ENCODE measurements at regions not wholly inside any gene's neighbourhood (a gene's known extent, or its start where the extent isn't known, plus 50 kb on each side); places are given as distances from the start of the nearest gene placed in this dataset.

DNA sequence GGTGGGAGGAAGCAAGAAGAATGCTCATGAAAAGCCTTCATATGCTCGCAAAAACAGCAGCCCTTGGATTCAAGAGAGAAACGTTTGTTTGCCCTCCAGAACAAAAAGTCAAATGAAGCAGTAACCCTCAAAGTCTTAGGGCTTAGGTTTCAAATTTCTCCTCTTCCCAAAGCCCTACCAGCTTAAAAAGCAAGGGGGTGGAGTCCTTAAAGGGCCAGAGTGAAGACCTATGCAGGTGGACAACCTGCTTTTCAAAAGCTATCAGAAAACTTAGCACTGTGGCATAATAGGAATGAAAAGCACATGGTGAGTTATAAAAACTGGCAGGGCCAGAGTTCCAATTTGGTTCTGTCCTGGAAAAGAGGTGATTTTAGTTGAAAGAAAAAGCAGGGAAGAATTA is 253.3 kb downstream of the NAP1L3 start:
- TF ChIP-seq, protein P1, sequence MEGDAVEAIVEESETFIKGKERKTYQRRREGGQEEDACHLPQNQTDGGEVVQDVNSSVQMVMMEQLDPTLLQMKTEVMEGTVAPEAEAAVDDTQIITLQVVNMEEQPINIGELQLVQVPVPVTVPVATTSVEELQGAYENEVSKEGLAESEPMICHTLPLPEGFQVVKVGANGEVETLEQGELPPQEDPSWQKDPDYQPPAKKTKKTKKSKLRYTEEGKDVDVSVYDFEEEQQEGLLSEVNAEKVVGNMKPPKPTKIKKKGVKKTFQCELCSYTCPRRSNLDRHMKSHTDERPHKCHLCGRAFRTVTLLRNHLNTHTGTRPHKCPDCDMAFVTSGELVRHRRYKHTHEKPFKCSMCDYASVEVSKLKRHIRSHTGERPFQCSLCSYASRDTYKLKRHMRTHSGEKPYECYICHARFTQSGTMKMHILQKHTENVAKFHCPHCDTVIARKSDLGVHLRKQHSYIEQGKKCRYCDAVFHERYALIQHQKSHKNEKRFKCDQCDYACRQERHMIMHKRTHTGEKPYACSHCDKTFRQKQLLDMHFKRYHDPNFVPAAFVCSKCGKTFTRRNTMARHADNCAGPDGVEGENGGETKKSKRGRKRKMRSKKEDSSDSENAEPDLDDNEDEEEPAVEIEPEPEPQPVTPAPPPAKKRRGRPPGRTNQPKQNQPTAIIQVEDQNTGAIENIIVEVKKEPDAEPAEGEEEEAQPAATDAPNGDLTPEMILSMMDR (IDR thresholded peaks at IDR 0.05; ENCODE audit: poor library complexity, severe bottlenecking), result no peak
- TF ChIP-seq TAF1 (IDR thresholded peaks at IDR 0.05; ENCODE audit: low read depth), result no peak
- no peak for TF ChIP-seq RAD21 (conservative IDR thresholded peaks at IDR 0.05)

All from neural cell (in vitro differentiated cells).